ENCODE measurements at regions not wholly inside any gene's neighbourhood (a gene's known extent, or its start where the extent isn't known, plus 50 kb on each side); places are given as distances from the start of the nearest gene placed in this dataset.

- TF ChIP-seq POLR2A (IDR thresholded peaks at IDR 0.05; ENCODE audit: low read depth, low read length) = no peak
- no peak for TF ChIP-seq TAF1 (IDR thresholded peaks at IDR 0.05; ENCODE audit: borderline replicate concordance, low read depth, low read length)
These were observed 101.1 kb upstream of the SFSWAP start for GRCh38 chr12:131609762-131610161.

All from GM12892 (cell line).